ENCODE measurements at regions not wholly inside any gene's neighbourhood (a gene's known extent, or its start where the extent isn't known, plus 50 kb on each side); places are given as distances from the start of the nearest gene placed in this dataset.
"Not testable (repeated sequence)": the region's sequence is repeated elsewhere in the genome, so short reads cannot be mapped to it uniquely, and the experiment has no call there.

- Mint-ChIP-seq H3K4me1 (ENCODE audit: low read depth) (no peaks in the 10 kb centered on the region), H3K36me3 (ENCODE audit: insufficient read depth) (no peaks in the 10 kb centered on the region), H3K9me3 (no peaks in the 10 kb centered on the region), H3K27me3 (ENCODE audit: low read depth) (no peaks in the 10 kb centered on the region), H3K4me3 (no peak overlapping the region)
- no peak for ATAC-seq
- DNase-seq: no peak
Observed at GRCh38 chr3:81851176-81851575, 89.7 kb upstream of the GBE1 start.

DNA sequence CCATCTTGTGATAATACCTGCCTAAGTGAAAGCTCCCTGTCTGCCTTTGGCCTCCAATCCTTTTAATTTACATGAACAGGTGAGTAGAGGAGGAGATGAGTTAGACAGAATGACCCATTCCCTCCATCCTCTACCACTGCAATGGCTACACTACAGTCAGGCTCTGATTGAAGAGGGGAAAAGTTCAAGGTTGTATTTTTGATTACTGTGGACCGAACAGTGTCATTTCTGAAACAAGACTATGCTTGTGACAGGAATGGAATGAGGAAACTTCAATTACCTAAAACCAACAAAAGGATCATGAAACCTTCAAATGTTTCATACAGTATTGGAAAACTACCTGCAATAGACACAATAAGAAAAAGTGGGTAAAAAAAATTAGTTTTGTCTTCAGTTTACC lies 85.5 kb upstream of the GBE1 start:
- Mint-ChIP-seq H3K9me3 (no peaks in the 10 kb centered on the region), H3K36me3 (ENCODE audit: insufficient read depth) (no peaks in the 10 kb centered on the region), H3K27me3 (ENCODE audit: low read depth) (no peaks in the 10 kb centered on the region), H3K4me1 (ENCODE audit: low read depth) (no peaks in the 10 kb centered on the region), H3K4me3 (no peak overlapping the region)
- DNase-seq (no peak), ATAC-seq (no peak)

DNA sequence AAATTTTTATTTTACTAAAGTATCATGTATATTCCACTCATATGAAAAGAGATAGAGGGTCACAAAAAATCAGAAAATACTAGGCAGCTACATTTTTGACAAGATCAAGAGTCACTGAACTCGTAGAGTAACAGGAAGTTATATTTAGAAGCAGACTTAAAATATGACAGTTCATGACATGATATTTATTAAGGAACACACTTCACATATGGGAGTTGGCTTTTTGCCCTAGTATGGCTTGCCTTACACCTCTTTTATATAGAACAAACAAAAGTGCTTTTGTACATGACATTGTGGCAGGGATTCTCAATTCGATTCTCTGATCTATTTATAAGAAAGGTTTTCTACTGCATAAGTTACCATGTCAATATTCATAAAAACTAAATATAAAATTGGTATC lies 80.1 kb upstream of the GBE1 start:
- ATAC-seq (no peak), DNase-seq (no peak)
- H3K4me3 Mint-ChIP-seq: no peak overlapping the region
- no peaks in the 10 kb centered on the region for H3K4me1 Mint-ChIP-seq (ENCODE audit: low read depth)
- H3K27me3 Mint-ChIP-seq (ENCODE audit: low read depth): no peaks in the 10 kb centered on the region
- H3K36me3 Mint-ChIP-seq (ENCODE audit: insufficient read depth): no peaks in the 10 kb centered on the region
- H3K9me3 Mint-ChIP-seq: no peaks in the 10 kb centered on the region

DNA sequence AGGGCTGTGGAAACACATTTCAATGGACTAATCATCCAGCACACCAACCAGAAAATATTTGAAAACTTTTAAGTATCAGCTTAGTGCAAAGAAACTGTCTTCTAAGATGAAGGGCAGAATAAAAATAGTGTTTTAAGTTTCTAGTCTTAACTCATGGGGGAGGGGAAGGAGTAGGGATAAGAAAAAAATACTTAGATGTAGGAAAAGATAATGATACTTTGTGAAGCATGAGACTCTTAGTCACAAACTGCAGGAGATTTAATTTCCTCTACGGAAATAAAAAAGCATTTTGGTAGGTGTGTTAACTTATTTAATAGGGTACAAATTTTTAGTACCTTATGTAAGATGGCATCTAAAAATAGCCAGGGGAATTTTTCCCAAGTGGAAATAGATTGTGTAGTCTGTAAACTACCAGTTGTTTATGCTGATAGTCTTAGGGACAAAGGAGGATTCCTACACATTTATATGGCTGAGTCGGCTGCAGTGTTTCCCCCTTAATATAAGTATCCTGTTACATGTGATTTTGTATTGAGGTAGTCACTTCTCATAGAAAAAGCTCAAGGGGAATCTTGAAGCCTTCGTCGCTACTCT lies 78.2 kb upstream of the GBE1 start:
- Mint-ChIP-seq H3K27me3 (ENCODE audit: low read depth) (peaks cover 5% of the 10 kb centered on the region), H3K4me3 (no peak overlapping the region), H3K36me3 (ENCODE audit: insufficient read depth) (no peaks in the 10 kb centered on the region), H3K9me3 (no peaks in the 10 kb centered on the region), H3K4me1 (ENCODE audit: low read depth) (no peaks in the 10 kb centered on the region)
- DNase-seq (no peak), ATAC-seq (no peak)

- Mint-ChIP-seq H3K4me3 (no peak overlapping the region), H3K9me3 (no peaks in the 10 kb centered on the region), H3K4me1 (ENCODE audit: low read depth) (no peaks in the 10 kb centered on the region), H3K36me3 (ENCODE audit: insufficient read depth) (no peaks in the 10 kb centered on the region), H3K27me3 (ENCODE audit: low read depth) (peaks cover 5% of the 10 kb centered on the region)
- ATAC-seq (no peak), DNase-seq (no peak)
Observed at GRCh38 chr3:81838457-81838856, 77.0 kb upstream of the GBE1 start.

- H3K4me1 Mint-ChIP-seq (ENCODE audit: low read depth): no peaks in the 10 kb centered on the region
- DNase-seq (no peak), ATAC-seq (no peak)
- no peaks in the 10 kb centered on the region for H3K36me3 Mint-ChIP-seq (ENCODE audit: insufficient read depth)
- no peaks in the 10 kb centered on the region for H3K9me3 Mint-ChIP-seq
- H3K4me3 Mint-ChIP-seq: no peak overlapping the region
- peaks cover 5% of the 10 kb centered on the region for H3K27me3 Mint-ChIP-seq (ENCODE audit: low read depth)
Observed at GRCh38 chr3:81837071-81837593, 75.7 kb upstream of the GBE1 start.

GRCh38 chr3:81829937-81830336 lies 68.5 kb upstream of the GBE1 start:
- Mint-ChIP-seq H3K4me3 (no peak overlapping the region), H3K36me3 (ENCODE audit: insufficient read depth) (no peaks in the 10 kb centered on the region), H3K9me3 (no peaks in the 10 kb centered on the region), H3K27me3 (ENCODE audit: low read depth) (no peaks in the 10 kb centered on the region), H3K4me1 (ENCODE audit: low read depth) (no peaks in the 10 kb centered on the region)
- DNase-seq: no peak
- ATAC-seq: no peak

DNA sequence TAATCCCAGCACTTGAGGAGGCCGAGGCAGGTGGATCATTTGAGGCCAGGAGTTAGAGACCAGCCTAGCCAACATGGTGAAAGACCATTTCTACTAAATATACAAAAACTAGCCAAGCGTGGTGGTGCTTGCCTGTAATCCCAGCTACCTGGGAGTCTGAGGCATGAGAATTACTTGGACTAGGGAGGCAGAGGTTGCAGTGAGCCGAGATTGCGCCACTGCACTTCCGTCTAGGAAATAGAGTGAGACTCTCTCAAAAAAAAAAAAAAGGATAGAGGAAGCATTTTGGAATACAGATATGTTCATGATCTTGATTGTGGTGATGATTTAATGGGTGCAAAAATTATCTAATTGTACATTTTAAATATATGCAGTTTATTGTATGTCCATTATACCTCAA lies 67.8 kb upstream of the GBE1 start:
- H3K36me3 Mint-ChIP-seq (ENCODE audit: insufficient read depth); DNase-seq; H3K9me3 Mint-ChIP-seq; H3K27me3 Mint-ChIP-seq (ENCODE audit: low read depth); H3K4me3 Mint-ChIP-seq; H3K4me1 Mint-ChIP-seq (ENCODE audit: low read depth); ATAC-seq: not testable (repeated sequence)

DNA sequence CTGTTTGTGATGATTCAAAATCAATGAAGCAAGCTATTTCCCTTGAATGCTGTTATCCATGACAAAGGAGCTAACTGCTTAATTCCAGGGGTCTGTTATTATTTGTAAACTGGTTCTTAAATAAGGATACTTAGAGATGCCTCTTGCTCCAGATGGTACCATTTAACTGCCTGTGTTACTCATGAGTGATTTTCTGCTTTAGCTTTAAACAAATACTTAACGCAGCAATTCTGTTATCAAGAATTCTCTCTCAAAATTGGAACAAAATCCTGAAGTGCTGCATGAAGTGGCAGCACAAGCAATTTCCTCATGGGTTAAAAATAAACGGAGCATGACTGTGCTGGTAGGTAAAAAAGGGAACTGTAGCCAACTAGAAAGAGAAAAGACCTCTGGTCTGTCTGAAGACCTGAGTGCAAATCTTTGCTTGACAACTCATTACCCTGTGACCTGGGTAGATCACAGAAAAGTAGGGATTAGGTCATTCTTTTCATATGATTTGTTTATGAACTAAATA lies 62.5 kb upstream of the GBE1 start:
- H3K9me3 Mint-ChIP-seq: peaks cover 4% of the 10 kb centered on the region
- H3K4me3 Mint-ChIP-seq: no peak overlapping the region
- ATAC-seq (no peak), DNase-seq (no peak)
- H3K27me3 Mint-ChIP-seq (ENCODE audit: low read depth): no peaks in the 10 kb centered on the region
- H3K36me3 Mint-ChIP-seq (ENCODE audit: insufficient read depth): no peaks in the 10 kb centered on the region
- H3K4me1 Mint-ChIP-seq (ENCODE audit: low read depth): no peaks in the 10 kb centered on the region

- peaks cover 4% of the 10 kb centered on the region for H3K9me3 Mint-ChIP-seq
- H3K4me3 Mint-ChIP-seq: no peak overlapping the region
- H3K27me3 Mint-ChIP-seq (ENCODE audit: low read depth): no peaks in the 10 kb centered on the region
- no peaks in the 10 kb centered on the region for H3K4me1 Mint-ChIP-seq (ENCODE audit: low read depth)
- no peaks in the 10 kb centered on the region for H3K36me3 Mint-ChIP-seq (ENCODE audit: insufficient read depth)
- ATAC-seq (no peak), DNase-seq (no peak)
Observed at GRCh38 chr3:81823086-81823485, 61.6 kb upstream of the GBE1 start.

GRCh38 chr3:81816473-81817250 lies 55.2 kb upstream of the GBE1 start:
- H3K27me3 Mint-ChIP-seq (ENCODE audit: low read depth): no peaks in the 10 kb centered on the region
- peaks cover 2% of the 10 kb centered on the region for H3K4me1 Mint-ChIP-seq (ENCODE audit: low read depth)
- H3K4me3 Mint-ChIP-seq: no peak overlapping the region
- ATAC-seq: peak in 1 of 2 donors; percentile 46
- DNase-seq: no peak
- H3K36me3 Mint-ChIP-seq (ENCODE audit: insufficient read depth): no peaks in the 10 kb centered on the region
- peaks cover 4% of the 10 kb centered on the region for H3K9me3 Mint-ChIP-seq

GRCh38 chr3:81812098-81812497 lies 50.7 kb upstream of the GBE1 start:
- not testable (repeated sequence) for H3K9me3 Mint-ChIP-seq; ATAC-seq; H3K4me1 Mint-ChIP-seq (ENCODE audit: low read depth); H3K4me3 Mint-ChIP-seq; H3K27me3 Mint-ChIP-seq (ENCODE audit: low read depth); H3K36me3 Mint-ChIP-seq (ENCODE audit: insufficient read depth); DNase-seq

All from activated T-cell treated with anti-CD3 and anti-CD28 coated beads, Interleukin-2, amount 50 U/mL, for 4 hours (primary cell).